ENCODE measurements at regions not wholly inside any gene's neighbourhood (a gene's known extent, or its start where the extent isn't known, plus 50 kb on each side); places are given as distances from the start of the nearest gene placed in this dataset.
"Not testable (repeated sequence)": the region's sequence is repeated elsewhere in the genome, so short reads cannot be mapped to it uniquely, and the experiment has no call there.

GRCh38 chr9:23039402-23039801 lies 592.8 kb downstream of the DMRTA1 start:
- Mint-ChIP-seq H3K4me3 (ENCODE audit: unreplicated experiment) (no peak overlapping the region), H3K4me1 (ENCODE audit: low read depth) (no peaks in the 10 kb centered on the region), H3K27me3 (ENCODE audit: low read depth) (peaks cover 2% of the 10 kb centered on the region), H3K9me3 (ENCODE audit: low read depth) (peaks cover 3% of the 10 kb centered on the region), H3K36me3 (ENCODE audit: low read depth) (no peaks in the 10 kb centered on the region), H3K27ac (ENCODE audit: unreplicated experiment) (no peak overlapping the region)
- no peak for TF ChIP-seq CTCF (IDR thresholded peaks at IDR 0.05)
- DNase-seq (ENCODE audit: low spot score): no peak

- H3K27ac Mint-ChIP-seq (ENCODE audit: unreplicated experiment): no peak overlapping the region
- peaks cover 2% of the 10 kb centered on the region for H3K27me3 Mint-ChIP-seq (ENCODE audit: low read depth)
- H3K4me3 Mint-ChIP-seq (ENCODE audit: unreplicated experiment): no peak overlapping the region
- no peaks in the 10 kb centered on the region for H3K36me3 Mint-ChIP-seq (ENCODE audit: low read depth)
- DNase-seq (ENCODE audit: low spot score): no peak
- no peaks in the 10 kb centered on the region for H3K9me3 Mint-ChIP-seq (ENCODE audit: low read depth)
- TF ChIP-seq CTCF (IDR thresholded peaks at IDR 0.05): no peak
- no peaks in the 10 kb centered on the region for H3K4me1 Mint-ChIP-seq (ENCODE audit: low read depth)
These were observed 594.8 kb downstream of the DMRTA1 start for GRCh38 chr9:23041466-23041865.

GRCh38 chr9:23044549-23044948 lies 597.9 kb downstream of the DMRTA1 start:
- no peaks in the 10 kb centered on the region for H3K27me3 Mint-ChIP-seq (ENCODE audit: low read depth)
- DNase-seq (ENCODE audit: low spot score): no peak
- no peak overlapping the region for H3K4me3 Mint-ChIP-seq (ENCODE audit: unreplicated experiment)
- H3K4me1 Mint-ChIP-seq (ENCODE audit: low read depth): no peaks in the 10 kb centered on the region
- no peak overlapping the region for H3K27ac Mint-ChIP-seq (ENCODE audit: unreplicated experiment)
- H3K9me3 Mint-ChIP-seq (ENCODE audit: low read depth): no peaks in the 10 kb centered on the region
- no peaks in the 10 kb centered on the region for H3K36me3 Mint-ChIP-seq (ENCODE audit: low read depth)
- no peak for TF ChIP-seq CTCF (IDR thresholded peaks at IDR 0.05)

GRCh38 chr9:23046026-23046425 lies 599.4 kb downstream of the DMRTA1 start:
- not testable (repeated sequence) for H3K27me3 Mint-ChIP-seq (ENCODE audit: low read depth); H3K36me3 Mint-ChIP-seq (ENCODE audit: low read depth); DNase-seq (ENCODE audit: low spot score); H3K9me3 Mint-ChIP-seq (ENCODE audit: low read depth); H3K4me1 Mint-ChIP-seq (ENCODE audit: low read depth); H3K27ac Mint-ChIP-seq (ENCODE audit: unreplicated experiment); H3K4me3 Mint-ChIP-seq (ENCODE audit: unreplicated experiment)

- no peaks in the 10 kb centered on the region for H3K9me3 Mint-ChIP-seq (ENCODE audit: low read depth)
- H3K27ac Mint-ChIP-seq (ENCODE audit: unreplicated experiment): no peak overlapping the region
- no peak for DNase-seq (ENCODE audit: low spot score)
- peaks cover 3% of the 10 kb centered on the region for H3K27me3 Mint-ChIP-seq (ENCODE audit: low read depth)
- H3K4me3 Mint-ChIP-seq (ENCODE audit: unreplicated experiment): no peak overlapping the region
- TF ChIP-seq CTCF (IDR thresholded peaks at IDR 0.05): no peak
- H3K4me1 Mint-ChIP-seq (ENCODE audit: low read depth): no peaks in the 10 kb centered on the region
- H3K36me3 Mint-ChIP-seq (ENCODE audit: low read depth): no peaks in the 10 kb centered on the region
These were observed 603.9 kb downstream of the DMRTA1 start for GRCh38 chr9:23050548-23050947.

GRCh38 chr9:23073136-23073535 lies 626.5 kb downstream of the DMRTA1 start:
- no peaks in the 10 kb centered on the region for H3K4me1 Mint-ChIP-seq (ENCODE audit: low read depth)
- no peak for DNase-seq (ENCODE audit: low spot score)
- peaks cover 3% of the 10 kb centered on the region for H3K27me3 Mint-ChIP-seq (ENCODE audit: low read depth)
- TF ChIP-seq CTCF (IDR thresholded peaks at IDR 0.05): no peak
- H3K4me3 Mint-ChIP-seq (ENCODE audit: unreplicated experiment): no peak overlapping the region
- H3K36me3 Mint-ChIP-seq (ENCODE audit: low read depth): no peaks in the 10 kb centered on the region
- H3K27ac Mint-ChIP-seq (ENCODE audit: unreplicated experiment): no peak overlapping the region
- H3K9me3 Mint-ChIP-seq (ENCODE audit: low read depth): peaks cover 3% of the 10 kb centered on the region
